K562 (cell line): ENCODE measurements at regions not wholly inside any gene's neighbourhood (a gene's known extent, or its start where the extent isn't known, plus 50 kb on each side); places are given as distances from the start of the nearest gene placed in this dataset.
A peak's percentile ranks its signal among the peaks of the same experiment; 100 is the strongest.

Source experiments
- AFF1 ChIP-seq, 2 experiments: fragments of 450-650 bp; IDR thresholded peaks; 2 replicates each; pipeline ENCODE4 v1.6.1; 2018; ENCODE audit warnings: mild to moderate bottlenecking in 2 of 2, low read depth in 1 of 2; ENCODE audit not compliant: partially characterized antibody in 2 of 2
- ARID4B ChIP-seq: sonication (generic); formaldehyde crosslinking; IDR thresholded peaks from 2 replicates; pipeline ENCODE4 v1.8.0; 2022; ENCODE audit warnings: mild to moderate bottlenecking, missing genetic modification reagents
- CTBP1 ChIP-seq: fragments of 450-650 bp; IDR thresholded peaks from 2 replicates; pipeline ENCODE4 v1.6.1; 2016; ENCODE audit warnings: borderline replicate concordance
- E2F5 ChIP-seq: sonication (generic); formaldehyde crosslinking; IDR thresholded peaks from 2 replicates; pipeline ENCODE4 v1.8.0; 2022; ENCODE audit warnings: mild to moderate bottlenecking, missing genetic modification reagents
- ELF1 ChIP-seq: fragments of 200-800 bp; sonication (Bioruptor generic); IDR thresholded peaks from 2 replicates; pipeline ENCODE4 v1.6.1; 2016; ENCODE audit warnings: missing genetic modification characterization, missing compliant biosample characterization
- ERF ChIP-seq: fragments of 450-650 bp; formaldehyde crosslinking; IDR thresholded peaks from 2 replicates; pipeline ENCODE4 v1.4.0; 2020; ENCODE audit warnings: mild to moderate bottlenecking, mixed read lengths
- HOXB6 ChIP-seq: fragments of 250-450 bp; sonication (Bioruptor Pico); IDR thresholded peaks from 2 replicates; pipeline ENCODE4 v1.5.1; 2022; ENCODE audit warnings: mild to moderate bottlenecking, borderline replicate concordance
- NFYB ChIP-seq: IDR thresholded peaks from 2 replicates; pipeline ENCODE4 v1.6.1; 2011; ENCODE audit warnings: mild to moderate bottlenecking, moderate library complexity; ENCODE audit not compliant: insufficient read length; ENCODE audit errors: extremely low read depth
- NUFIP1 ChIP-seq: fragments of 450-650 bp; IDR thresholded peaks from 2 replicates; pipeline ENCODE4 v1.6.1; 2018; ENCODE audit not compliant: partially characterized antibody
- RBFOX2 ChIP-seq: fragments of 200-400 bp; formaldehyde crosslinking; IDR thresholded peaks from 2 replicates; pipeline ENCODE4 v1.6.1; 2017; ENCODE audit warnings: low read depth, mild to moderate bottlenecking, low read length, moderate library complexity
- RBM22 ChIP-seq: fragments of 200-400 bp; formaldehyde crosslinking; IDR thresholded peaks from 2 replicates; pipeline ENCODE4 v1.6.1; 2018; ENCODE audit warnings: low read length, low read depth; ENCODE audit not compliant: poor library complexity, severe bottlenecking
- SMARCC2 ChIP-seq: fragments of 450-650 bp; IDR thresholded peaks from 2 replicates; pipeline ENCODE4 v1.6.1; 2017; ENCODE audit warnings: antibody characterized with exemption, moderate library complexity, mild to moderate bottlenecking, low read depth
- TAF7 ChIP-seq: fragments of 450-650 bp; IDR thresholded peaks from 2 replicates; pipeline ENCODE4 v1.6.1; 2016; ENCODE audit warnings: missing genetic modification characterization, missing compliant biosample characterization
- XRCC3 ChIP-seq: fragments of 450-650 bp; IDR thresholded peaks from 2 replicates; pipeline ENCODE4 v1.6.1; 2017; ENCODE audit warnings: mild to moderate bottlenecking, moderate library complexity
- TF ChIP-seq, protein P1 (sequence below): fragments of 250-450 bp; sonication (Bioruptor Pico); IDR thresholded peaks from 2 replicates; pipeline ENCODE4 v1.4.0; 2020; ENCODE audit warnings: mild to moderate bottlenecking, moderate library complexity, borderline replicate concordance

- no peak for TF ChIP-seq RBM22
- TF ChIP-seq XRCC3 = no peak
- peak; percentile 48 for TF ChIP-seq TAF7 (tag)
- peak; percentile 91 for TF ChIP-seq CTBP1
- TF ChIP-seq NFYB = no peak
- TF ChIP-seq, protein P1, sequence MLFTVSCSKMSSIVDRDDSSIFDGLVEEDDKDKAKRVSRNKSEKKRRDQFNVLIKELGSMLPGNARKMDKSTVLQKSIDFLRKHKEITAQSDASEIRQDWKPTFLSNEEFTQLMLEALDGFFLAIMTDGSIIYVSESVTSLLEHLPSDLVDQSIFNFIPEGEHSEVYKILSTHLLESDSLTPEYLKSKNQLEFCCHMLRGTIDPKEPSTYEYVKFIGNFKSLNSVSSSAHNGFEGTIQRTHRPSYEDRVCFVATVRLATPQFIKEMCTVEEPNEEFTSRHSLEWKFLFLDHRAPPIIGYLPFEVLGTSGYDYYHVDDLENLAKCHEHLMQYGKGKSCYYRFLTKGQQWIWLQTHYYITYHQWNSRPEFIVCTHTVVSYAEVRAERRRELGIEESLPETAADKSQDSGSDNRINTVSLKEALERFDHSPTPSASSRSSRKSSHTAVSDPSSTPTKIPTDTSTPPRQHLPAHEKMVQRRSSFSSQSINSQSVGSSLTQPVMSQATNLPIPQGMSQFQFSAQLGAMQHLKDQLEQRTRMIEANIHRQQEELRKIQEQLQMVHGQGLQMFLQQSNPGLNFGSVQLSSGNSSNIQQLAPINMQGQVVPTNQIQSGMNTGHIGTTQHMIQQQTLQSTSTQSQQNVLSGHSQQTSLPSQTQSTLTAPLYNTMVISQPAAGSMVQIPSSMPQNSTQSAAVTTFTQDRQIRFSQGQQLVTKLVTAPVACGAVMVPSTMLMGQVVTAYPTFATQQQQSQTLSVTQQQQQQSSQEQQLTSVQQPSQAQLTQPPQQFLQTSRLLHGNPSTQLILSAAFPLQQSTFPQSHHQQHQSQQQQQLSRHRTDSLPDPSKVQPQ (CRISPR knock-in tag) = peak; percentile 30; the same call in 1 of the 2 replicates
- TF ChIP-seq SMARCC2 = peak; percentile 92
- peak; percentile 64 for TF ChIP-seq ELF1 (tag)
- no peak for TF ChIP-seq HOXB6 (CRISPR knock-in tag)
- 0 out of 2 replicates have a peak, but pooled peaks have one; percentile 42 for TF ChIP-seq RBFOX2
- TF ChIP-seq ERF (CRISPR knock-in tag) = no peak
- peak; percentile 10 for TF ChIP-seq NUFIP1
- TF ChIP-seq E2F5 (CRISPR knock-in tag) = no peak
- peak; percentile 34 for TF ChIP-seq ARID4B (CRISPR knock-in tag)
- TF ChIP-seq AFF1 (IDR thresholded peaks at IDR 0.05; ENCODE audit: low read depth in 1 of 2, partially characterized antibody in 2 of 2) = peak in 1 of 2 experiments; percentile 95
Observed at GRCh38 chr6:26295691-26296555, 69.1 kb upstream of the BTN3A2 start (continued).
